Endothelial cell of umbilical vein (primary cell): ENCODE measurements at regions not wholly inside any gene's neighbourhood (a gene's known extent, or its start where the extent isn't known, plus 50 kb on each side); places are given as distances from the start of the nearest gene placed in this dataset.

ENCODE experiments used
- BruUV-seq: library from RNA; stranded (reverse); fragments of 400-500 nt; replicated peaks from 2 replicates; lab custom pipeline; 2021; lab: Mats Ljungman, UMichigan
- CTCF ChIA-PET: fragments of 300-600, 350-600 bp; sonication (Branson Sonifier 250); formaldehyde crosslinking; loops from one replicate; lab custom pipeline; 2021; ENCODE audit warnings: antibody characterized with exemption, inconsistent platforms; lab: Charles Lee
- POLR2A ChIA-PET: fragments of 300-600, 350-600 bp; sonication (Branson Sonifier 250); formaldehyde crosslinking; loops from one replicate; lab custom pipeline; 2021; ENCODE audit warnings: antibody characterized with exemption, inconsistent platforms; lab: Charles Lee
- DNase-seq: peaks from one replicate; pipeline ENCODE4 v3.0.0-alpha.2; 2011; ENCODE audit warnings: low read depth, low spot score
- FAIRE-seq: peaks from 2 replicates; lab custom pipeline; 2011; peaks lifted over from hg19 to GRCh38; lab: Jason Lieb, UNC
- H2AFZ ChIP-seq: 2 replicates; pipeline ENCODE4 v1.6.0; 2012; ENCODE audit warnings: low read depth, low read length, control low read depth, inconsistent platforms
- H3K27ac ChIP-seq: 2 replicates; pipeline ENCODE4 v1.5.1; 2011; ENCODE audit warnings: low read depth, mild to moderate bottlenecking, control low read depth, low read length, moderate library complexity; ENCODE audit not compliant: insufficient read depth
- H3K27me3 ChIP-seq, 2 experiments: 2 replicates each; pipeline versions ENCODE4 v1.6.0 to v1.6.1; 2011; ENCODE audit warnings: low read length in 2 of 2, mixed read lengths in 1 of 2; ENCODE audit not compliant: control insufficient read depth in 2 of 2, insufficient read depth in 2 of 2
- H3K36me3 ChIP-seq, 2 experiments: 2 replicates in 1 of 2; 3 replicates in 1 of 2; pipeline ENCODE4 v1.5.1; 2011; ENCODE audit warnings: low read length in 2 of 2, mild to moderate bottlenecking in 1 of 2, moderate library complexity in 1 of 2; ENCODE audit not compliant: control insufficient read depth in 2 of 2, insufficient read depth in 2 of 2; ENCODE audit errors: extremely low read depth in 1 of 2
- H3K4me1 ChIP-seq: 3 replicates; pipeline ENCODE4 v1.5.1; 2011; ENCODE audit warnings: mild to moderate bottlenecking, low read length; ENCODE audit not compliant: control insufficient read depth, insufficient read depth; ENCODE audit errors: extremely low read depth
- H3K4me2 ChIP-seq: 2 replicates; pipeline ENCODE4 v1.6.1; 2011; ENCODE audit warnings: low read length, control low read depth, mixed read lengths; ENCODE audit not compliant: insufficient read depth
- H3K4me3 ChIP-seq, 3 experiments: fragments of 200-600 bp in 1 of 3; sonication (generic), shearing (Covaris generic) in 1 of 3; replicated peaks in 1 of 3; 2 replicates each; pipeline ENCODE4 v1.5.1; 2011 to 2016; ENCODE audit warnings: control low read depth in 3 of 3, low read length in 3 of 3, mild to moderate bottlenecking in 2 of 3, inconsistent platforms in 1 of 3, low read depth in 1 of 3, moderate library complexity in 1 of 3; ENCODE audit not compliant: insufficient read depth in 1 of 3
- H3K79me2 ChIP-seq: 2 replicates; pipeline ENCODE4 v1.6.0; 2012; ENCODE audit warnings: low read length, inconsistent platforms; ENCODE audit not compliant: control insufficient read depth, insufficient read depth
- H3K9ac ChIP-seq: replicated peaks from 2 replicates; pipeline ENCODE3; 2011; ENCODE audit warnings: low read length, control low read depth; ENCODE audit not compliant: insufficient read depth; ENCODE audit errors: extremely low read depth
- H3K9me1 ChIP-seq: replicated peaks from 3 replicates; pipeline ENCODE4 v1.6.0; 2011; ENCODE audit warnings: mild to moderate bottlenecking, low read length; ENCODE audit not compliant: control insufficient read depth, insufficient read depth; ENCODE audit errors: extremely low read depth
- H3K9me3 ChIP-seq: replicated peaks from 2 replicates; pipeline ENCODE4 v1.5.1; 2012; ENCODE audit warnings: low read length, inconsistent platforms; ENCODE audit not compliant: control insufficient read depth, insufficient read depth
- H4K20me1 ChIP-seq: replicated peaks from 2 replicates; pipeline ENCODE3; 2011; ENCODE audit warnings: mild to moderate bottlenecking, low read length; ENCODE audit not compliant: control insufficient read depth, insufficient read depth; ENCODE audit errors: extremely low read depth
- CTCF ChIP-seq, 2 donors: IDR thresholded peaks; 1 replicate in 1 of 2; 2 replicates in 1 of 2; pipeline ENCODE4 v1.5.1; 2011; ENCODE audit warnings: low read length in 2 of 2, mild to moderate bottlenecking in 2 of 2, moderate library complexity in 2 of 2, control low read depth in 1 of 2, inconsistent platforms in 1 of 2, low read depth in 1 of 2; ENCODE audit not compliant: insufficient read depth in 1 of 2; ENCODE audit errors: extremely low read depth in 1 of 2
- GATA2 ChIP-seq: IDR thresholded peaks from 2 replicates; pipeline ENCODE4 v1.7.0; 2011; ENCODE audit warnings: low read depth, mild to moderate bottlenecking, moderate library complexity, mixed read lengths, low read length; ENCODE audit not compliant: insufficient read length, insufficient read depth
- MAX ChIP-seq: IDR thresholded peaks from 2 replicates; pipeline ENCODE4 v1.6.1; 2011; ENCODE audit not compliant: insufficient read depth, insufficient read length
- dilution Hi-C: fragments of 300-500 bp; cut with MboI; formaldehyde crosslinking; loops from one replicate; pipeline ENCODE4 v1.15.0; 2019; ENCODE audit warnings: low sequenced_read_pairs; ENCODE audit not compliant: extremely low pct_ligation_motif_present
- intact Hi-C: fragments of 100-400 bp; cut with micrococcal nuclease; formaldehyde crosslinking; loops from one replicate; pipeline ENCODE4 v1.10.0; 2022

DNA sequence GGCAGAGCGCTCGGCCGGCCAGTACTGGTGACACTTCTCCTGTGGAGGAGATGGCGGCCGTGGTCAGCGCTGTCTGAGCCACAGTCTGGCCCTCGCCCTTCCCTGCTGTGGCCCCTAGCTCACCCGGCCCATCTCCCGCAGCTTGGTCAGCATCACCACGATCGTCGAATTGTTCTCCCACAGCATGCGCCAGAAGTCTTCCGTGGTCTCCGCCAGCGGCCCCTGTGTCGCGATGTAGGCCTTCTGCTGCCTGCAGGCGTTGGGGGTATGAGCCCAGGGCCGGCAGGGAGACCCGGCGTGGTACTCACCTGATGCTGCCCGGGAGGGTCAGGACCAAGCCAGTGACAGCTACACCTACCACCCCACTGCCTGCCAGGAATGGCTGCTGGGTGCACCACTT lies 130.1 kb downstream of the PTPRS start:
- no peak for TF ChIP-seq GATA2
- Histone ChIP-seq H3K36me3 (no peaks in the 10 kb centered on the region), H3K9me1 (no peaks in the 10 kb centered on the region), H3K9ac (no peak overlapping the region), H2AFZ (no peak overlapping the region), H3K4me1 (no peaks in the 10 kb centered on the region), H3K27ac (no peak overlapping the region), H3K79me2 (no peaks in the 10 kb centered on the region), H3K27me3 (no peaks in the 10 kb centered on the region), H3K4me3 (no peak overlapping the region), H3K4me2 (no peak overlapping the region), H4K20me1 (no peaks in the 10 kb centered on the region), H3K9me3 (no peaks in the 10 kb centered on the region)
- ChIA-PET CTCF (no interaction called here), POLR2A (no interaction called here)
- DNase-seq (no peak), FAIRE-seq (no peak)
- no TSS peak for BruUV-seq
- intact Hi-C loops (no loop called here), dilution Hi-C loops (no loop called here)

DNA sequence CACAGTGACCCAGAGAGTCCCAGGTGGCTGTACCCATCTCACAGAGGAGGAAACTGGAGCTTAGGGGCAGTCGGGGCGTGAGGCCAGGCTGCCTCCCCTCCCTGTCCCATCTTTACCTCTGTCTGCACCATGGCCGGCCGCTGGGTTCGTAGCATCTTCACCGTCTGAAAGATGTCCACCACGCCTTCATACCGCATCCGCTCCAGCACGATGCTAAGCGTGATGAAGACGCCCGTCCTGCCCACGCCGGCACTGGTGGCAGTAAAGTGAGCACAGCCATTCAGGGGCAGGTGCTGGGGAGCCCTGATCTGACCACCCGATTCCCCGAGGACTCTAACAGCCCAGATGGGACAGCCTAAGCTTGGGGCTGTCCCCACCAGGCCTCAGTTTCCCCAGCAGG lies 132.8 kb downstream of the PTPRS start:
- Histone ChIP-seq H3K27ac (no peak overlapping the region), H3K4me2 (no peak overlapping the region), H3K9me1 (no peaks in the 10 kb centered on the region), H3K4me1 (no peaks in the 10 kb centered on the region), H3K79me2 (no peaks in the 10 kb centered on the region), H4K20me1 (no peaks in the 10 kb centered on the region), H3K9me3 (no peaks in the 10 kb centered on the region), H3K9ac (no peak overlapping the region), H2AFZ (no peak overlapping the region), H3K27me3 (no peaks in the 10 kb centered on the region), H3K36me3 (no peaks in the 10 kb centered on the region), H3K4me3 (no peak overlapping the region)
- BruUV-seq = no TSS peak
- no peak for DNase-seq
- dilution Hi-C loops (no loop called here), intact Hi-C loops (no loop called here)
- FAIRE-seq = no peak
- CTCF ChIA-PET = no interaction called here
- POLR2A ChIA-PET = no interaction called here
- TF ChIP-seq MAX (no peak), CTCF (IDR thresholded peaks at IDR 0.05; ENCODE audit: extremely low read depth in 1 of 2, insufficient read depth in 1 of 2, low read depth in 1 of 2, low read length in 2 of 2) (no peak)
